ENCODE measurements at regions not wholly inside any gene's neighbourhood (a gene's known extent, or its start where the extent isn't known, plus 50 kb on each side); places are given as distances from the start of the nearest gene placed in this dataset.

DNA sequence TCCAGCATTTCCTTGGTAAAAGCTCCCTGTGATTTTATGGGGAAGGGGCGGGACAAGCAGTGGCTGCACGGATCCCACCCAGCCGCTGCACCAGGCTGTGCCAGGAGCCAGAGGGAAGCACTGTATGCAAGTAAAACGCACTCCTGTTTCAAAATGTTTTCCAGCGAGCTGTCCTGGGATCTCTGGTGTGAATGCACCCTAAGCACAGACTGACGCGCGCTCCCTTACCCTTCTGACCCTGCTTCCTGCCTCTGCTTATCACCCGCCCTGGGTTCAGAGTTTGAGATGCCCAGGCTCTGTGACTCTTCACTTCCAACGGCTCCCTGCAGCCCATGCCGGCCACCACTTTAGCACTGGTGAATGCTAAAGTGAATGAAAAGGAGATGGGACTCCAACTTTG lies 131.2 kb downstream of the RHOU start (continued):
- TF ChIP-seq, protein P1, sequence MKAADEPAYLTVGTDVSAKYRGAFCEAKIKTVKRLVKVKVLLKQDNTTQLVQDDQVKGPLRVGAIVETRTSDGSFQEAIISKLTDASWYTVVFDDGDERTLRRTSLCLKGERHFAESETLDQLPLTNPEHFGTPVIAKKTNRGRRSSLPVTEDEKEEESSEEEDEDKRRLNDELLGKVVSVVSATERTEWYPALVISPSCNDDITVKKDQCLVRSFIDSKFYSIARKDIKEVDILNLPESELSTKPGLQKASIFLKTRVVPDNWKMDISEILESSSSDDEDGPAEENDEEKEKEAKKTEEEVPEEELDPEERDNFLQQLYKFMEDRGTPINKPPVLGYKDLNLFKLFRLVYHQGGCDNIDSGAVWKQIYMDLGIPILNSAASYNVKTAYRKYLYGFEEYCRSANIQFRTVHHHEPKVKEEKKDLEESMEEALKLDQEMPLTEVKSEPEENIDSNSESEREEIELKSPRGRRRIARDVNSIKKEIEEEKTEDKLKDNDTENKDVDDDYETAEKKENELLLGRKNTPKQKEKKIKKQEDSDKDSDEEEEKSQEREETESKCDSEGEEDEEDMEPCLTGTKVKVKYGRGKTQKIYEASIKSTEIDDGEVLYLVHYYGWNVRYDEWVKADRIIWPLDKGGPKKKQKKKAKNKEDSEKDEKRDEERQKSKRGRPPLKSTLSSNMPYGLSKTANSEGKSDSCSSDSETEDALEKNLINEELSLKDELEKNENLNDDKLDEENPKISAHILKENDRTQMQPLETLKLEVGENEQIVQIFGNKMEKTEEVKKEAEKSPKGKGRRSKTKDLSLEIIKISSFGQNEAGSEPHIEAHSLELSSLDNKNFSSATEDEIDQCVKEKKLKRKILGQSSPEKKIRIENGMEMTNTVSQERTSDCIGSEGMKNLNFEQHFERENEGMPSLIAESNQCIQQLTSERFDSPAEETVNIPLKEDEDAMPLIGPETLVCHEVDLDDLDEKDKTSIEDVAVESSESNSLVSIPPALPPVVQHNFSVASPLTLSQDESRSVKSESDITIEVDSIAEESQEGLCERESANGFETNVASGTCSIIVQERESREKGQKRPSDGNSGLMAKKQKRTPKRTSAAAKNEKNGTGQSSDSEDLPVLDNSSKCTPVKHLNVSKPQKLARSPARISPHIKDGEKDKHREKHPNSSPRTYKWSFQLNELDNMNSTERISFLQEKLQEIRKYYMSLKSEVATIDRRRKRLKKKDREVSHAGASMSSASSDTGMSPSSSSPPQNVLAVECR (CRISPR knock-in tag; IDR thresholded peaks at IDR 0.05; ENCODE audit: borderline replicate concordance): peak; percentile 38; the same call in 1 of the 2 replicates
- TF ChIP-seq, protein P2, sequence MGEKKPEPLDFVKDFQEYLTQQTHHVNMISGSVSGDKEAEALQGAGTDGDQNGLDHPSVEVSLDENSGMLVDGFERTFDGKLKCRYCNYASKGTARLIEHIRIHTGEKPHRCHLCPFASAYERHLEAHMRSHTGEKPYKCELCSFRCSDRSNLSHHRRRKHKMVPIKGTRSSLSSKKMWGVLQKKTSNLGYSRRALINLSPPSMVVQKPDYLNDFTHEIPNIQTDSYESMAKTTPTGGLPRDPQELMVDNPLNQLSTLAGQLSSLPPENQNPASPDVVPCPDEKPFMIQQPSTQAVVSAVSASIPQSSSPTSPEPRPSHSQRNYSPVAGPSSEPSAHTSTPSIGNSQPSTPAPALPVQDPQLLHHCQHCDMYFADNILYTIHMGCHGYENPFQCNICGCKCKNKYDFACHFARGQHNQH (CRISPR knock-in tag; IDR thresholded peaks at IDR 0.05): 0 out of 2 replicates have a peak, but pooled peaks have one; percentile 30
- TF ChIP-seq, protein P3, sequence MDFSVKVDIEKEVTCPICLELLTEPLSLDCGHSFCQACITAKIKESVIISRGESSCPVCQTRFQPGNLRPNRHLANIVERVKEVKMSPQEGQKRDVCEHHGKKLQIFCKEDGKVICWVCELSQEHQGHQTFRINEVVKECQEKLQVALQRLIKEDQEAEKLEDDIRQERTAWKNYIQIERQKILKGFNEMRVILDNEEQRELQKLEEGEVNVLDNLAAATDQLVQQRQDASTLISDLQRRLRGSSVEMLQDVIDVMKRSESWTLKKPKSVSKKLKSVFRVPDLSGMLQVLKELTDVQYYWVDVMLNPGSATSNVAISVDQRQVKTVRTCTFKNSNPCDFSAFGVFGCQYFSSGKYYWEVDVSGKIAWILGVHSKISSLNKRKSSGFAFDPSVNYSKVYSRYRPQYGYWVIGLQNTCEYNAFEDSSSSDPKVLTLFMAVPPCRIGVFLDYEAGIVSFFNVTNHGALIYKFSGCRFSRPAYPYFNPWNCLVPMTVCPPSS (IDR thresholded peaks at IDR 0.05): no peak
- TF ChIP-seq FOXM1 (CRISPR knock-in tag; IDR thresholded peaks at IDR 0.05): no peak
- TF ChIP-seq, protein P4, sequence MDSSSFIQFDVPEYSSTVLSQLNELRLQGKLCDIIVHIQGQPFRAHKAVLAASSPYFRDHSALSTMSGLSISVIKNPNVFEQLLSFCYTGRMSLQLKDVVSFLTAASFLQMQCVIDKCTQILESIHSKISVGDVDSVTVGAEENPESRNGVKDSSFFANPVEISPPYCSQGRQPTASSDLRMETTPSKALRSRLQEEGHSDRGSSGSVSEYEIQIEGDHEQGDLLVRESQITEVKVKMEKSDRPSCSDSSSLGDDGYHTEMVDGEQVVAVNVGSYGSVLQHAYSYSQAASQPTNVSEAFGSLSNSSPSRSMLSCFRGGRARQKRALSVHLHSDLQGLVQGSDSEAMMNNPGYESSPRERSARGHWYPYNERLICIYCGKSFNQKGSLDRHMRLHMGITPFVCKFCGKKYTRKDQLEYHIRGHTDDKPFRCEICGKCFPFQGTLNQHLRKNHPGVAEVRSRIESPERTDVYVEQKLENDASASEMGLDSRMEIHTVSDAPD (CRISPR knock-in tag; IDR thresholded peaks at IDR 0.05): 0 out of 2 replicates have a peak, but pooled peaks have one; percentile 26
- no peak for TF ChIP-seq CAMTA2 (CRISPR knock-in tag; IDR thresholded peaks at IDR 0.05; ENCODE audit: borderline replicate concordance)
- TF ChIP-seq KAT8 (CRISPR knock-in tag; IDR thresholded peaks at IDR 0.05): peak; percentile 53; the same call in 1 of the 2 replicates
- no peak for TF ChIP-seq PRDM10 (CRISPR knock-in tag; IDR thresholded peaks at IDR 0.05; ENCODE audit: low read depth)
- peak; percentile 52 for TF ChIP-seq FOXP4 (CRISPR knock-in tag; IDR thresholded peaks at IDR 0.05)
- TF ChIP-seq MAF1 (CRISPR knock-in tag; IDR thresholded peaks at IDR 0.05; ENCODE audit: borderline replicate concordance): no peak
- no peak for TF ChIP-seq POLR2A (IDR thresholded peaks at IDR 0.05; ENCODE audit: insufficient read depth in 1 of 2, low read depth in 2 of 2, low read length in 2 of 2)
- no peak for TF ChIP-seq ARNTL (CRISPR knock-in tag; IDR thresholded peaks at IDR 0.05)

All from HepG2 (cell line).